Muscle of leg (tissue), 3 donors: ENCODE measurements at regions not wholly inside any gene's neighbourhood (a gene's known extent, or its start where the extent isn't known, plus 50 kb on each side); places are given as distances from the start of the nearest gene placed in this dataset.

ENCODE experiments used
- DNase-seq: peaks from one replicate; pipeline ENCODE4 v3.0.0; 2013
- H3K27ac ChIP-seq: one replicate; pipeline ENCODE4 v1.5.1; 2013; ENCODE audit warnings: mild to moderate bottlenecking, low read length, control low read depth
- H3K27me3 ChIP-seq: one replicate; pipeline ENCODE4 v1.6.1; 2013; ENCODE audit warnings: low read length; ENCODE audit not compliant: control insufficient read depth, insufficient read depth
- H3K36me3 ChIP-seq: one replicate; pipeline ENCODE4 v1.6.1; 2013; ENCODE audit warnings: low read length; ENCODE audit not compliant: control insufficient read depth, insufficient read depth
- H3K4me1 ChIP-seq: one replicate; pipeline ENCODE4 v1.6.1; 2013; ENCODE audit warnings: low read length; ENCODE audit not compliant: control insufficient read depth, insufficient read depth
- H3K4me3 ChIP-seq: one replicate; pipeline ENCODE4 v1.5.1; 2013; ENCODE audit warnings: low read length, control low read depth
- H3K9me3 ChIP-seq: replicated peaks from 2 replicates; pipeline ENCODE4 v1.6.1; 2013; ENCODE audit warnings: low read depth, low read length; ENCODE audit not compliant: control insufficient read depth
- WGBS: methylation state at CpG from one replicate; pipeline ENCODE4 v1.1.5; 2013; ENCODE audit warnings: missing lambda C conversion rate; ENCODE audit not compliant: insufficient coverage; 5-methylcytosine and 5-hydroxymethylcytosine counted together

GRCh38 chr5:34539183-34539582 lies 116.9 kb upstream of the RAI14 start:
- H3K36me3 ChIP-seq: no peaks in the 10 kb centered on the region
- no peak overlapping the region for H3K27ac ChIP-seq
- peaks cover 3% of the 10 kb centered on the region for H3K4me1 ChIP-seq
- WGBS: no CpG with 5 or more reads among the region's 1 CpG
- no peaks in the 10 kb centered on the region for H3K9me3 ChIP-seq
- no peak for DNase-seq
- no peak overlapping the region for H3K4me3 ChIP-seq
- H3K27me3 ChIP-seq: no peaks in the 10 kb centered on the region

GRCh38 chr5:34541067-34541466 lies 115.1 kb upstream of the RAI14 start:
- Histone ChIP-seq H3K4me3 (no peak overlapping the region), H3K27ac (no peak overlapping the region), H3K4me1 (no peaks in the 10 kb centered on the region), H3K9me3 (peaks cover 4% of the 10 kb centered on the region), H3K27me3 (no peaks in the 10 kb centered on the region), H3K36me3 (no peaks in the 10 kb centered on the region)
- no CpG with 5 or more reads among the region's 4 CpGs for WGBS
- DNase-seq: no peak

GRCh38 chr5:34542818-34543217 lies 113.3 kb upstream of the RAI14 start:
- Histone ChIP-seq H3K27ac (no peak overlapping the region), H3K4me1 (no peaks in the 10 kb centered on the region), H3K36me3 (no peaks in the 10 kb centered on the region), H3K27me3 (no peaks in the 10 kb centered on the region), H3K4me3 (no peak overlapping the region), H3K9me3 (peaks cover 10% of the 10 kb centered on the region)
- no peak for DNase-seq
- WGBS: no CpG with 5 or more reads among the region's 1 CpG

DNA sequence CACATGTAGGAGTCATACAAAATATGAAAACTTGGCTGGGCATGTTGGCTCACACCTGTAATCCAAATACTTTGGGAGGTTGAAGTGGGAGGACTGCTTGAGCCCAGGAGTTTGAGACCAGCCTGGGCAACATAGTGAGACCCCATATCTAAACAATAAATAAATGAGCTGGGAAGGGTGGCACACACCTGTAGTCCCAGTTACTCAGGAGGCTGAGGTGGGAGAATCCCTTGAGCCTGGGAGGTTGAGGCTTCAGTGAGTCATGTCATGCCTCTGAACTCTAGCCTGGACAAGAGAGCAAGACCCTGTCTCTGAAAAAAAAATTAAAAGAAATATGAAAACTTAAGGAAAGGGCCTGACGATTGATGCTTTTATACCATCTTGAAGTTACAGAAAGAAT lies 112.4 kb upstream of the RAI14 start:
- Histone ChIP-seq H3K4me3 (no peak overlapping the region), H3K27me3 (no peaks in the 10 kb centered on the region), H3K36me3 (no peaks in the 10 kb centered on the region), H3K27ac (no peak overlapping the region), H3K4me1 (no peaks in the 10 kb centered on the region), H3K9me3 (peaks cover 10% of the 10 kb centered on the region)
- WGBS: 0% methylated on average over 1 of the region's 1 CpG
- no peak for DNase-seq

DNA sequence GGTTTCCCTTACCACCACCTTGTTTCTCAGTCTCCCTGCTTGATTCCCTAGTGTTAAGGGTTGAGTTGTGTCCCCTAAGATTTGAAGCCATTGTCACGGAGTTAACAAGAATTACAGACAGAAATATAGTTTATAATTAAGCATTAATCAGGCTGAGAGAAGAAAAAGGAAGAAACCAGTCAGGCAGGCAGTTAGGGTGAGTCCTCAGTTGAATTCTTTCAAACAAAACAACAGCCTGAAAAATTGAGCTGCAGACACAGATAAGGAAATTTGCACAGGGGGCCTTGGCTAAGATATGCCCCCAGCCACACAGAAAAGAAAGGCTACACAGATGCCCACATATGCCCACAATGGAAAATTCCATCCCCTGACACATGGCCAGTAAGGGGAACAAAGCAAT lies 111.7 kb upstream of the RAI14 start:
- no peaks in the 10 kb centered on the region for H3K4me1 ChIP-seq
- H3K9me3 ChIP-seq: peaks cover 10% of the 10 kb centered on the region
- no peaks in the 10 kb centered on the region for H3K27me3 ChIP-seq
- no peak for DNase-seq
- no peaks in the 10 kb centered on the region for H3K36me3 ChIP-seq
- no peak overlapping the region for H3K4me3 ChIP-seq
- no peak overlapping the region for H3K27ac ChIP-seq
- no CpG with 5 or more reads among the region's 1 CpG for WGBS

GRCh38 chr5:34545164-34545563 lies 111.0 kb upstream of the RAI14 start:
- no peak for DNase-seq
- H3K36me3 ChIP-seq: no peaks in the 10 kb centered on the region
- peaks cover 10% of the 10 kb centered on the region for H3K9me3 ChIP-seq
- no peak overlapping the region for H3K4me3 ChIP-seq
- no peaks in the 10 kb centered on the region for H3K4me1 ChIP-seq
- H3K27me3 ChIP-seq: no peaks in the 10 kb centered on the region
- 29% methylated on average over 1 of the region's 3 CpGs for WGBS
- H3K27ac ChIP-seq: no peak overlapping the region

DNA sequence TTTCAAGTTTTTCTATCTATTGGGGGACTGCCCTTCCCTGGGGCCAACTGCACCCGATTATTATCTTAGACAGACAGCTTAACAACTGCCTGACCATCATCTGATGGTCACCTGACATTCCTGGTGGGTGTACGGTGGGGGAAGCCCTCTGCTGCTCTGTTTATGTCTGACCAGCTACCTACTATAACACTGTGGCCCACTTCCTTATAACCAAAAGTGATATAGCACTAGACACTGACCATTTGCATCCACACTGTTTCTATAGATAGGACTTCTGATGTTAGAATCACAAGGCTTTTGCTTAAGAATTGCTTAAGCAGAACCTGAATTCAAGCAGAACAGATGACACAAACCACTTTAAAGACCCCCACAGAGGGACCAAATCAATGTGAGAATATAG lies 110.5 kb upstream of the RAI14 start:
- WGBS: 100% methylated on average over 2 of the region's 2 CpGs
- Histone ChIP-seq H3K4me3 (no peak overlapping the region), H3K36me3 (no peaks in the 10 kb centered on the region), H3K4me1 (peaks cover 3% of the 10 kb centered on the region), H3K9me3 (peaks cover 10% of the 10 kb centered on the region), H3K27ac (no peak overlapping the region), H3K27me3 (no peaks in the 10 kb centered on the region)
- no peak for DNase-seq

- Histone ChIP-seq H3K9me3 (peaks cover 10% of the 10 kb centered on the region), H3K27me3 (no peaks in the 10 kb centered on the region), H3K4me3 (no peak overlapping the region), H3K4me1 (peaks cover 14% of the 10 kb centered on the region), H3K36me3 (no peaks in the 10 kb centered on the region), H3K27ac (no peak overlapping the region)
- 100% methylated on average over 1 of the region's 2 CpGs for WGBS
- DNase-seq: no peak
These were observed 108.6 kb upstream of the RAI14 start for GRCh38 chr5:34547300-34548085.

DNA sequence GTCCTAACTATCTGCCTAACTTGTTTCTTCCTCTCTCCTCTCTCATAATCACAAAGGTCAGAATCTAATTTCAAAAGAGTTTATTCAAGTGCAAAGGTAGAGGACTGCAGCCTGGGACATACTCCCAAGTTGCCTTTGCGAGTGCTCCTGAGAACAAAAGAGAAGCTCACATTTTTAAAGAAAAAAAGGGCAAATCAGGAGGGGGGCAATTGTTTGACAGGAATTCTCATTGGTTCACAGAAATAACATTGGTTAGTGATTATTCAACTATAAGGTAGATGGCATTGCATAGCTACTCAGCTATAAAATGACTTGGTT lies 108.1 kb upstream of the RAI14 start:
- 100% methylated on average over 1 of the region's 1 CpG for WGBS
- no peak for DNase-seq
- Histone ChIP-seq H3K4me1 (peaks cover 14% of the 10 kb centered on the region), H3K27ac (no peak overlapping the region), H3K27me3 (no peaks in the 10 kb centered on the region), H3K9me3 (peaks cover 10% of the 10 kb centered on the region), H3K36me3 (no peaks in the 10 kb centered on the region), H3K4me3 (no peak overlapping the region)

- H3K9me3 ChIP-seq: peaks cover 5% of the 10 kb centered on the region
- peak; percentile 93 for DNase-seq
- H3K36me3 ChIP-seq: no peaks in the 10 kb centered on the region
- WGBS: no CpG with 5 or more reads among the region's 2 CpGs
- peak overlapping the region; percentile 48 for H3K27ac ChIP-seq
- H3K27me3 ChIP-seq: no peaks in the 10 kb centered on the region
- peaks cover 15% of the 10 kb centered on the region for H3K4me1 ChIP-seq
- no peak overlapping the region for H3K4me3 ChIP-seq
These were observed 105.9 kb upstream of the RAI14 start for GRCh38 chr5:34550247-34550646.

DNA sequence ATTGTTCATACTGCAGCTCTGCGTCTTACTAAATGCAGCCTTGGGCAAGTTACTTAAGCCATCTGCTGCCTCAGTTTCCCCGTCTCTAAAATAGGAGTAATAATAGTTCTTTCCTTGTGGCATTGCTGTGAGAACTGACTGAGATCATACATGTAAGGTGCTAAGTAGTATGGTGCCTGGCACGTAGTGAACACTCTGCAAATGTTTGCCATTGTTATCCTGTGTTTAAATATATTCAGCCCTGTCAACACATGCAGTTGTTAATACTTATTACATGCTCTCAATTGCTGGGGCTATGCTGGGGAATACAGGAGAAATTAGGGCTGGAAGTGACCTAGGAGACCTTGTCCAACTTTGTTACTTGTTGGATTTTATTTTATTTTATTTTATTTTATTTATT lies 105.2 kb upstream of the RAI14 start:
- H3K4me3 ChIP-seq: no peak overlapping the region
- H3K27me3 ChIP-seq: no peaks in the 10 kb centered on the region
- peak; percentile 49 for DNase-seq
- no CpG with 5 or more reads among the region's 3 CpGs for WGBS
- peaks cover 5% of the 10 kb centered on the region for H3K9me3 ChIP-seq
- peaks cover 15% of the 10 kb centered on the region for H3K4me1 ChIP-seq
- no peaks in the 10 kb centered on the region for H3K36me3 ChIP-seq
- no peak overlapping the region for H3K27ac ChIP-seq
